HG02870 (cell line): ENCODE measurements at regions not wholly inside any gene's neighbourhood (a gene's known extent, or its start where the extent isn't known, plus 50 kb on each side); places are given as distances from the start of the nearest gene placed in this dataset.
A peak's percentile ranks its signal among the peaks of the same experiment; 100 is the strongest.

Experiments
- ATAC-seq: cut with Tn5 transposase; IDR thresholded peaks from one replicate; pipeline ENCODE4 v1.9.1; 2021; ENCODE audit warnings: mild to moderate bottlenecking, moderate library complexity; ENCODE audit not compliant: unreplicated experiment

- ATAC-seq = peak; percentile 69
These were observed 58.8 kb upstream of the ZNF804B start for GRCh38 chr7:88700725-88701124.

GRCh38 chr7:88694207-88694606, 65.3 kb upstream of the ZNF804B start:
- ATAC-seq = no peak

GRCh38 chr7:88693131-88693530, 66.4 kb upstream of the ZNF804B start:
- no peak for ATAC-seq

GRCh38 chr7:88692493-88692892, 67.0 kb upstream of the ZNF804B start:
- no peak for ATAC-seq

GRCh38 chr7:88689821-88690220, 69.7 kb upstream of the ZNF804B start:
- no peak for ATAC-seq

- no peak for ATAC-seq
These were observed 71.3 kb upstream of the ZNF804B start for GRCh38 chr7:88688222-88688621.

GRCh38 chr7:88686468-88687229, 72.9 kb upstream of the ZNF804B start:
- ATAC-seq = no peak

- ATAC-seq = no peak
These were observed 77.8 kb upstream of the ZNF804B start for GRCh38 chr7:88681682-88682081.

- no peak for ATAC-seq
These were observed 89.0 kb upstream of the ZNF804B start for GRCh38 chr7:88670536-88670935.

- peak; percentile 44 for ATAC-seq
These were observed 89.6 kb upstream of the ZNF804B start for GRCh38 chr7:88669913-88670312.

GRCh38 chr7:88668591-88668990, 90.9 kb upstream of the ZNF804B start:
- ATAC-seq = no peak

GRCh38 chr7:88666626-88667025, 92.9 kb upstream of the ZNF804B start:
- ATAC-seq = no peak

GRCh38 chr7:88665892-88666514, 93.5 kb upstream of the ZNF804B start:
- ATAC-seq = no peak

GRCh38 chr7:88664630-88665233, 94.8 kb upstream of the ZNF804B start:
- ATAC-seq = peak; percentile 39

- no peak for ATAC-seq
These were observed 97.6 kb upstream of the ZNF804B start for GRCh38 chr7:88661921-88662320.

GRCh38 chr7:88647825-88648224, 111.7 kb upstream of the ZNF804B start:
- ATAC-seq = no peak

GRCh38 chr7:88638583-88638982, 120.9 kb upstream of the ZNF804B start:
- no peak for ATAC-seq

GRCh38 chr7:88637795-88638194, 121.7 kb upstream of the ZNF804B start:
- ATAC-seq = no peak

- no peak for ATAC-seq
These were observed 124.4 kb upstream of the ZNF804B start for GRCh38 chr7:88635149-88635548.

GRCh38 chr7:88629559-88629958, 129.9 kb upstream of the ZNF804B start:
- ATAC-seq = no peak

- ATAC-seq = peak; percentile 100
These were observed 131.0 kb upstream of the ZNF804B start for GRCh38 chr7:88628363-88629085.

GRCh38 chr7:88617185-88617584, 142.3 kb upstream of the ZNF804B start:
- ATAC-seq = no peak
